GM12878 (cell line): ENCODE measurements at regions not wholly inside any gene's neighbourhood (a gene's known extent, or its start where the extent isn't known, plus 50 kb on each side); places are given as distances from the start of the nearest gene placed in this dataset.

ENCODE experiments used
- ATAC-seq: fragments of 200-7000 bp; cut with Tn5 transposase; 3 replicates; pipeline ENCODE4 v1.9.1; 2020; ENCODE audit warnings: mild to moderate bottlenecking, moderate library complexity
- BruUV-seq: library from RNA; stranded (reverse); fragments of 400-500 nt; replicated peaks from 2 replicates; lab custom pipeline; 2021; lab: Mats Ljungman, UMichigan
- CTCF ChIA-PET: fragments of 300-600 bp; sonication (Branson Sonifier 250); formaldehyde crosslinking; extraction: SDS; loops from one replicate; lab custom pipeline; 2021; ENCODE audit warnings: inconsistent platforms; lab: Yijun Ruan, JAX
- POLR2A ChIA-PET: fragments of 350-600 bp; formaldehyde crosslinking; extraction: SDS; loops from one replicate; lab custom pipeline; 2021; ENCODE audit warnings: inconsistent platforms; lab: Charles Lee
- RAD21 ChIA-PET: fragments of 300-600 bp; sonication (Branson Sonifier 250); formaldehyde crosslinking; loops from one replicate; lab custom pipeline; 2023; ENCODE audit warnings: antibody characterized with exemption; ENCODE audit not compliant: unreplicated experiment; lab: Charles Lee
- SMC1A ChIA-PET: fragments of 300-600 bp; sonication (Branson Sonifier 250); formaldehyde crosslinking; loops from one replicate; lab custom pipeline; 2023; ENCODE audit not compliant: unreplicated experiment, uncharacterized antibody; lab: Charles Lee
- DNase-seq: peaks from one replicate; pipeline ENCODE4 v3.0.0-alpha.2; 2011; ENCODE audit warnings: low read depth, low spot score
- FAIRE-seq: peaks from 3 replicates; lab custom pipeline; 2011; peaks lifted over from hg19 to GRCh38; lab: Jason Lieb, UNC
- H2AFZ ChIP-seq: 2 replicates; pipeline ENCODE4 v1.6.0; 2011; ENCODE audit warnings: low read depth, low read length, control low read depth; ENCODE audit not compliant: control insufficient read depth
- H3K27ac ChIP-seq: 2 replicates; pipeline ENCODE4 v1.5.1; 2011; ENCODE audit warnings: control low read depth; ENCODE audit not compliant: control insufficient read depth, insufficient read depth
- H3K27me3 ChIP-seq, 2 experiments: replicated peaks in 1 of 2; 2 replicates each; pipeline versions ENCODE4 v1.6.0 to v1.6.1; 2011; ENCODE audit warnings: low read length in 1 of 2; ENCODE audit not compliant: control insufficient read depth in 2 of 2, insufficient read depth in 2 of 2
- H3K36me3 ChIP-seq, 2 experiments: 2 replicates each; pipeline ENCODE4 v1.5.1; 2011; ENCODE audit warnings: low read length in 1 of 2; ENCODE audit not compliant: control insufficient read depth in 2 of 2, insufficient read depth in 2 of 2
- H3K4me1 ChIP-seq: 2 replicates; pipeline ENCODE4 v1.6.1; 2011; ENCODE audit warnings: mild to moderate bottlenecking, low read length, moderate library complexity, mixed read lengths; ENCODE audit not compliant: control insufficient read depth, insufficient read depth
- H3K4me2 ChIP-seq: 2 replicates; pipeline ENCODE4 v1.6.0; 2011; ENCODE audit warnings: control low read depth; ENCODE audit not compliant: control insufficient read depth, insufficient read depth
- H3K4me3 ChIP-seq: fragments of 200-600 bp; sonication (generic); 2 replicates; pipeline ENCODE4 v1.5.1; 2016
- H3K79me2 ChIP-seq: 2 replicates; pipeline ENCODE4 v1.6.0; 2011; ENCODE audit warnings: low read length; ENCODE audit not compliant: control insufficient read depth, insufficient read depth
- H3K9ac ChIP-seq: 2 replicates; pipeline ENCODE4 v1.8.0; 2011; ENCODE audit warnings: low read length, control low read depth, mixed read lengths; ENCODE audit not compliant: control insufficient read depth, insufficient read depth
- H3K9me3 ChIP-seq: replicated peaks from 3 replicates; pipeline ENCODE4 v1.5.1; 2011; ENCODE audit warnings: mild to moderate bottlenecking, low read length; ENCODE audit not compliant: control insufficient read depth, insufficient read depth
- H4K20me1 ChIP-seq: 2 replicates; pipeline ENCODE4 v1.6.0; 2011; ENCODE audit not compliant: control insufficient read depth, insufficient read depth
- BCL11A ChIP-seq: IDR thresholded peaks from 2 replicates; pipeline ENCODE4 v1.6.1; 2011; ENCODE audit warnings: low read depth, low read length
- BHLHE40 ChIP-seq, 2 experiments: fragments of 450-650 bp in 1 of 2; IDR thresholded peaks; 2 replicates each; pipeline ENCODE4 v1.6.1; 2011 to 2017; ENCODE audit warnings: low read depth in 2 of 2, borderline replicate concordance in 1 of 2, improper control_type of control experiment in 1 of 2, low read length in 1 of 2, mild to moderate bottlenecking in 1 of 2
- BMI1 ChIP-seq: fragments of 450-650 bp; IDR thresholded peaks from 2 replicates; pipeline ENCODE4 v1.6.1; 2016; ENCODE audit warnings: mild to moderate bottlenecking, moderate library complexity, borderline replicate concordance
- CBX5 ChIP-seq: sonication (generic); IDR thresholded peaks from 2 replicates; pipeline ENCODE4 v1.6.1; 2016; ENCODE audit warnings: low read depth, moderate library complexity, mild to moderate bottlenecking, inconsistent platforms
- CEBPB ChIP-seq, 2 experiments: fragments of 150-350 bp in 1 of 2; IDR thresholded peaks; 2 replicates each; pipeline ENCODE4 v1.6.1; 2012 to 2014; ENCODE audit warnings: low read depth in 2 of 2, low read length in 2 of 2, borderline replicate concordance in 1 of 2, inconsistent platforms in 1 of 2
- EZH2 ChIP-seq: IDR thresholded peaks from 2 replicates; pipeline ENCODE4 v1.6.1; 2012; ENCODE audit warnings: low read depth, mild to moderate bottlenecking, control low read depth, inconsistent platforms, low read length, borderline replicate concordance; ENCODE audit not compliant: control insufficient read depth
- JUNB ChIP-seq: IDR thresholded peaks from 2 replicates; pipeline ENCODE4 v1.6.1; 2016; ENCODE audit warnings: antibody characterized with exemption, mild to moderate bottlenecking
- NR2C1 ChIP-seq: fragments of 450-650 bp; IDR thresholded peaks from 2 replicates; pipeline ENCODE4 v1.6.1; 2017; ENCODE audit warnings: antibody characterized with exemption, mild to moderate bottlenecking, moderate library complexity
- NR2F1 ChIP-seq: fragments of 450-650 bp; conservative IDR thresholded peaks from 2 replicates; pipeline ENCODE4 v1.6.1; 2017; ENCODE audit warnings: mild to moderate bottlenecking
- NRF1 ChIP-seq: conservative IDR thresholded peaks from 2 replicates; pipeline ENCODE4 v1.6.1; 2011; ENCODE audit warnings: mild to moderate bottlenecking, low read depth, low read length, improper control_type of control experiment
- PAX5 ChIP-seq: IDR thresholded peaks from 2 replicates; pipeline ENCODE4 v1.6.1; 2011; ENCODE audit warnings: low read depth, low read length, borderline replicate concordance
- PKNOX1 ChIP-seq: fragments of 450-650 bp; IDR thresholded peaks from 2 replicates; pipeline ENCODE4 v1.6.1; 2016; ENCODE audit warnings: mild to moderate bottlenecking
- RFX5 ChIP-seq: IDR thresholded peaks from 2 replicates; pipeline ENCODE4 v1.6.1; 2011; ENCODE audit warnings: low read depth, low read length, improper control_type of control experiment
- RUNX3 ChIP-seq: IDR thresholded peaks from 2 replicates; pipeline ENCODE4 v1.6.1; 2012; ENCODE audit warnings: low read length, inconsistent platforms
- SIX5 ChIP-seq: IDR thresholded peaks from 2 replicates; pipeline ENCODE4 v1.6.1; 2011; ENCODE audit warnings: mild to moderate bottlenecking, low read depth, low read length, moderate library complexity; ENCODE audit not compliant: severe bottlenecking
- WRNIP1 ChIP-seq: IDR thresholded peaks from 2 replicates; pipeline ENCODE4 v1.6.1; 2011; ENCODE audit warnings: low read depth, low read length, improper control_type of control experiment, borderline replicate concordance
- ZNF217 ChIP-seq: fragments of 450-650 bp; IDR thresholded peaks from 2 replicates; pipeline ENCODE4 v1.6.1; 2017; ENCODE audit warnings: antibody characterized with exemption, mild to moderate bottlenecking
- WGBS: methylation state at CpG from one replicate; pipeline ENCODE4 v1.1.6; 2016; ENCODE audit warnings: low lambda C conversion rate; ENCODE audit not compliant: insufficient replicate concordance, insufficient coverage; ENCODE audit errors: missing lambda C conversion rate; 5-methylcytosine and 5-hydroxymethylcytosine counted together
- in situ Hi-C: fragments of 300-500 bp; cut with MboI; formaldehyde crosslinking; loops from 9 replicates; pipeline ENCODE4 v1.14.3; 2018; ENCODE audit warnings: mixed read lengths
- intact Hi-C: fragments of 100-400 bp; cut with micrococcal nuclease; formaldehyde crosslinking; loops from one replicate; pipeline ENCODE4 v1.14.2; 2022; ENCODE audit not compliant: unreplicated experiment

DNA sequence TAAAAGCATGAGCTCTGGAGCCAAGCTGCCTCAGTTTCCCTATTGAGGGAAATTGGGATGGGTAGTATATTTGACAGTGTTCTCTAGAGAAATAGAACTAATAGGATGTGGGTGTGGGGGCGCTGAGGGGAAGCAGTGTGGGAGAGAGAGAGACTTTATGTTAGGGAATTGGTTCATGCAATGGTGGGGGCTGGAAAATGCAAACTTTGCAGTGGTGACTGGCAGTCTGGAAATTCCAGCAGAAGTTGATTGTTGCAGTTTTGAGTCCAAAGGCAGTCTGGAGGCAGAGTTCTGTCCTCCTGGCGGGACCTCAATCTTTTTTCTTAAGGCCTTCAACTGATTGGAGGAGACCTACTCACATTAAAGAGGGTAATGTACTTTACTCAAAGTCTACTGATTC, 59.4 kb upstream of the SYT13 start:
- ATAC-seq (no peak), DNase-seq (no peak), FAIRE-seq (no peak)
- Histone ChIP-seq H3K4me3 (no peak overlapping the region), H3K36me3 (no peaks in the 10 kb centered on the region), H3K9me3 (no peaks in the 10 kb centered on the region), H3K79me2 (no peaks in the 10 kb centered on the region), H2AFZ (no peak overlapping the region), H3K27ac (no peak overlapping the region), H3K27me3 (peaks cover 0 to 6% of the 10 kb centered on the region in 2 experiments; a peak in 1 of 4 replicates), H3K4me1 (no peaks in the 10 kb centered on the region), H3K4me2 (no peak overlapping the region), H3K9ac (no peak overlapping the region), H4K20me1 (no peaks in the 10 kb centered on the region)
- TF ChIP-seq NR2C1, result no peak
- TF ChIP-seq WRNIP1, result no peak
- no peak for TF ChIP-seq EZH2
- no peak for TF ChIP-seq RUNX3
- TF ChIP-seq NR2F1, result no peak
- no peak for TF ChIP-seq BHLHE40 (IDR thresholded peaks at IDR 0.05; ENCODE audit: borderline replicate concordance in 1 of 2, low read depth in 2 of 2, low read length in 1 of 2)
- TF ChIP-seq PKNOX1, result no peak
- no peak for TF ChIP-seq JUNB
- no peak for TF ChIP-seq NRF1
- TF ChIP-seq SIX5, result no peak
- TF ChIP-seq RFX5, result no peak
- no peak for TF ChIP-seq BCL11A
- no peak for TF ChIP-seq CEBPB (IDR thresholded peaks at IDR 0.05; ENCODE audit: borderline replicate concordance in 1 of 2, low read depth in 2 of 2, low read length in 2 of 2)
- no peak for TF ChIP-seq ZNF217
- TF ChIP-seq CBX5, result no peak
- no peak for TF ChIP-seq PAX5
- no peak for TF ChIP-seq BMI1
- in situ Hi-C loops, result loop anchor here (25.0 kb wide), 1 partner anchor 408 kb away; no protein-coding TSS in a partner anchor
- 25% methylated on average over 1 of the region's 2 CpGs for WGBS
- RAD21 ChIA-PET, result no interaction called here
- intact Hi-C loops, result no loop called here
- BruUV-seq, result no TSS peak
- CTCF ChIA-PET, result no interaction called here
- POLR2A ChIA-PET, result no interaction called here
- SMC1A ChIA-PET, result no interaction called here
